NCI-H2107 treated with DMSO at 0.1 percent for 48 hours (cell line): ENCODE measurements at regions not wholly inside any gene's neighbourhood (a gene's known extent, or its start where the extent isn't known, plus 50 kb on each side); places are given as distances from the start of the nearest gene placed in this dataset.
"Not testable (repeated sequence)": the region's sequence is repeated elsewhere in the genome, so short reads cannot be mapped to it uniquely, and the experiment has no call there.

ENCODE experiments used
- DNase-seq: peaks from one replicate; lab custom pipeline; 2025; ENCODE audit not compliant: unreplicated experiment; lab: John Stamatoyannopoulos, UW

- DNase-seq: no peak
Observed at GRCh38 chr11:42812361-42812760, 499.4 kb upstream of the API5 start.

- DNase-seq: no peak
Observed at GRCh38 chr11:42812960-42813359, 498.8 kb upstream of the API5 start.

- DNase-seq: no peak
Observed at GRCh38 chr11:42816471-42816870, 495.3 kb upstream of the API5 start.

GRCh38 chr11:42819126-42819525, 492.7 kb upstream of the API5 start:
- no peak for DNase-seq

GRCh38 chr11:42822188-42822587, 489.6 kb upstream of the API5 start:
- DNase-seq: not testable (repeated sequence)

GRCh38 chr11:42823546-42823945, 488.2 kb upstream of the API5 start:
- DNase-seq: no peak

- no peak for DNase-seq
Observed at GRCh38 chr11:42824067-42824466, 487.7 kb upstream of the API5 start.

- DNase-seq: no peak
Observed at GRCh38 chr11:42825598-42825997, 486.2 kb upstream of the API5 start.

GRCh38 chr11:42827845-42828244, 484.0 kb upstream of the API5 start:
- no peak for DNase-seq

- no peak for DNase-seq
Observed at GRCh38 chr11:42837994-42838393, 473.8 kb upstream of the API5 start.

GRCh38 chr11:42840176-42840829, 471.5 kb upstream of the API5 start:
- DNase-seq: no peak

GRCh38 chr11:42840860-42841259, 470.9 kb upstream of the API5 start:
- no peak for DNase-seq

GRCh38 chr11:42841556-42841955, 470.2 kb upstream of the API5 start:
- DNase-seq: no peak

- no peak for DNase-seq
Observed at GRCh38 chr11:42849362-42849761, 462.4 kb upstream of the API5 start.

- DNase-seq: no peak
Observed at GRCh38 chr11:42857344-42857743, 454.5 kb upstream of the API5 start.

- no peak for DNase-seq
Observed at GRCh38 chr11:42870480-42870879, 441.3 kb upstream of the API5 start.

GRCh38 chr11:42873800-42874405, 437.9 kb upstream of the API5 start:
- not testable (repeated sequence) for DNase-seq

- not testable (repeated sequence) for DNase-seq
Observed at GRCh38 chr11:42881335-42881734, 430.5 kb upstream of the API5 start.

GRCh38 chr11:42890773-42891172, 421.0 kb upstream of the API5 start:
- no peak for DNase-seq

GRCh38 chr11:42901084-42901483, 410.7 kb upstream of the API5 start:
- DNase-seq: no peak

GRCh38 chr11:42906226-42906625, 405.6 kb upstream of the API5 start:
- DNase-seq: no peak

GRCh38 chr11:42913731-42914130, 398.1 kb upstream of the API5 start:
- no peak for DNase-seq

- DNase-seq: no peak
Observed at GRCh38 chr11:42923651-42924050, 388.1 kb upstream of the API5 start.
